Transverse colon (tissue), 3 donors: ENCODE measurements at regions not wholly inside any gene's neighbourhood (a gene's known extent, or its start where the extent isn't known, plus 50 kb on each side); places are given as distances from the start of the nearest gene placed in this dataset.

Source experiments
- CTCF ChIP-seq, 5 experiments: fragments of 200-600 bp in 3 of 5; fragments of 450-650 bp in 2 of 5; sonication (generic) in 3 of 5; IDR thresholded peaks; 1 replicate in 2 of 5; 2 replicates in 3 of 5; pipeline ENCODE4 v1.5.1; 2016 to 2017; ENCODE audit warnings: antibody characterized with exemption in 5 of 5, inconsistent platforms in 3 of 5, mild to moderate bottlenecking in 2 of 5, moderate library complexity in 1 of 5
- POLR2A ChIP-seq: fragments of 450-650 bp; IDR thresholded peaks from one replicate; pipeline ENCODE4 v1.6.1; 2016; ENCODE audit warnings: antibody characterized with exemption, mild to moderate bottlenecking, moderate library complexity

GRCh38 chr9:89553451-89554010 is 51.3 kb upstream of the GADD45G start:
- no peak for TF ChIP-seq CTCF (IDR thresholded peaks at IDR 0.05)
- TF ChIP-seq POLR2A, result no peak
